ENCODE measurements at regions not wholly inside any gene's neighbourhood (a gene's known extent, or its start where the extent isn't known, plus 50 kb on each side); places are given as distances from the start of the nearest gene placed in this dataset.

DNA sequence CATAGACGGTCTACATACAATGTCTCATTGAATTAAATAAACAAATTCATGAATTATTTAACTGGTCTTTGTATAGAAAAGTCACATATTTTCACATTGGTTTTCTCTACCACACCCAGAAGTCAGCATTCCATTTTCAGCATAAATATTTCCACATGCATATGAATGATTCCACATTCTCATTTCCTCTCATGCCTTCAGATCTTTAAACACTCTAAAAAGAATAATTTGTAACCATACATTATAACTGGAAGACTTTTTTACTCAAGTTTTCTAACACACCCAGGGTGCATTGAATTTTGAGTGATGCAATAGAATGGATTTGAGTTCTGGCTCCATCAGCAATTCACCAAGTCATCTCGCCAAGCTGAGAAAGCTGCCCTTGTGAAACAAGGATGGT is 501.8 kb upstream of the TENM4 start:
- Mint-ChIP-seq H3K27ac (no peak overlapping the region), H3K9me3 (peaks cover 5% of the 10 kb centered on the region), H3K4me1 (no peaks in the 10 kb centered on the region), H3K36me3 (no peaks in the 10 kb centered on the region), H3K4me3 (no peak overlapping the region), H3K27me3 (peaks cover 2% of the 10 kb centered on the region)
- ATAC-seq (ENCODE audit: low read depth) (no peak), DNase-seq (ENCODE audit: low spot score in 2 of 2) (no peak)

DNA sequence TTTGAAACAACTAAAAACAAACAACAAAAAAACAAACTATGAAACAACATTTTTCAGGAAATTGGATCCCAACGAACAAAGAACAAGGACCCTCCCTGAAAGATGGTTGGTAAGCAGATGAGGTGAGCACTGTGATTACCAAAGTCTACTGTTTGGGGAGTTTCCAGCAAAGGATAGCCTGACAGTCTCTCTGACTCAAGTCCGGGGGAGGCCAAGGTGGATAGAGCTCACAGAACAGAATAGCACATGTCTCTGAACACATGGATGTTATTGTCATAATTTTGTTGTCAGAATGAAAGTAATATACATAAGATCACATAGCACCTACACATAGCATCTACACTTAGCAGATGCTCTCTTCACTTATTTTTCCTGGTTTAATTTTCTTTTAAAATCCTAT is 501.3 kb upstream of the TENM4 start:
- no peaks in the 10 kb centered on the region for H3K4me1 Mint-ChIP-seq
- no peaks in the 10 kb centered on the region for H3K36me3 Mint-ChIP-seq
- no peak overlapping the region for H3K4me3 Mint-ChIP-seq
- DNase-seq (ENCODE audit: low spot score in 2 of 2) (no peak), ATAC-seq (ENCODE audit: low read depth) (no peak)
- peaks cover 2% of the 10 kb centered on the region for H3K27me3 Mint-ChIP-seq
- peaks cover 5% of the 10 kb centered on the region for H3K9me3 Mint-ChIP-seq
- H3K27ac Mint-ChIP-seq: no peak overlapping the region

DNA sequence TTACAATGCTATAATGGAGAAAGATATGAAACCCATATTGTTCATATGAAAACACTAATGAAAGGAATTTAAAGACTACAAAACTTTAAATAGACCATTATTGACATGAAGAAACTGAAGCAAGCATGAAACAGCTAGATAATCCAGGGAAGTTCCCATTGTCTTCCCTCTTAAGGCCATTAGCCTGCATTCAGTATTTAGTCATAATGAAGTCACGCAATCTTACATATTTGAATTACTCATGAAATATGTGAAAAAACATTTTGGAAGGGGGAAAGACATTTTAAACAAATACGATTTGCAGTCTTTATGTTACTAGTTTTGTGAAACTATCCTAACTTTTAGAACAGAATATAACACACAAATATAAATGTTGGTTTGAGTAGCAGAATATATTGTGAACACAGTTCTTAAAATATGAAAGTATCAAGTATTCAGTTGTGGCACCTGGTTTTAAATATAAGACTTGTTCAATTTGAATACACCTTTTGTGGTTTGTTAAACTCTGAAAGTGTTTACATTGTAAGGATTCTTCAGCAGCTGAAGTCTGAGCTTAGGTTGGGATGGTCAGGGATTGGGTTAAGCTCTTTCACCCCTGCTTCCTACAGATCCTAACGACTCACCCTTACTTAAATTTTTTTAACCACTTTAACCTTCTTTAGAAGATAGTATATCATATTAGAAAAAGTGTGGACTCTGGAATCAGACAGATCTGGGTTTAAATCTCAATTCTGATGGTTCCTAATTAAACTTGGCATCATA is 500.3 kb upstream of the TENM4 start:
- no peak for DNase-seq (ENCODE audit: low spot score in 2 of 2)

DNA sequence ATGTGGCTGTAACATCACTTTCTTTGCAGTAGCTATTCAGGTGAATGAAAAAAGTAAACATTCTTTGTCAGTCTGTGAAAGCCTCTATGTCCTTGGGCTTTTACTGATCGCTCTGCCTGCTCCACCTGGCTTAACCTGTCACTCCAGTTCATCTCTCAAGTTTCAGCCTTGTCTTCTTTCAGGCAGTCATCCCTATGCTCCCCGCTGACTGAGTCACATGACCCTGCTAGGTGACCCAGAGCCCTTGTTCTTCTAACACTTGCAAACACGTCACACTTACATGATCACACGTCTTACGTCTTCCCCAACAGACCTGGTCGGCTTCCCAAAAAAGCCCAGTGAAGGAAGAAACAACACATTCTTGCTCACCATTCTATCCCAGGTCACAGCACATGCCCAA is 499.3 kb upstream of the TENM4 start:
- no peaks in the 10 kb centered on the region for H3K4me1 Mint-ChIP-seq
- ATAC-seq (ENCODE audit: low read depth) (no peak), DNase-seq (ENCODE audit: low spot score in 2 of 2) (no peak)
- H3K27ac Mint-ChIP-seq: no peak overlapping the region
- H3K9me3 Mint-ChIP-seq: peaks cover 6% of the 10 kb centered on the region
- H3K27me3 Mint-ChIP-seq: peaks cover 2% of the 10 kb centered on the region
- no peak overlapping the region for H3K4me3 Mint-ChIP-seq
- no peaks in the 10 kb centered on the region for H3K36me3 Mint-ChIP-seq

More for the DNA sequence above, 500.3 kb upstream of the TENM4 start:
- no peaks in the 10 kb centered on the region for H3K4me1 Mint-ChIP-seq
- H3K9me3 Mint-ChIP-seq: peaks cover 6% of the 10 kb centered on the region
- H3K27ac Mint-ChIP-seq: no peak overlapping the region
- peaks cover 2% of the 10 kb centered on the region for H3K27me3 Mint-ChIP-seq
- H3K4me3 Mint-ChIP-seq: no peak overlapping the region
- no peaks in the 10 kb centered on the region for H3K36me3 Mint-ChIP-seq
- ATAC-seq (ENCODE audit: low read depth): no peak

DNA sequence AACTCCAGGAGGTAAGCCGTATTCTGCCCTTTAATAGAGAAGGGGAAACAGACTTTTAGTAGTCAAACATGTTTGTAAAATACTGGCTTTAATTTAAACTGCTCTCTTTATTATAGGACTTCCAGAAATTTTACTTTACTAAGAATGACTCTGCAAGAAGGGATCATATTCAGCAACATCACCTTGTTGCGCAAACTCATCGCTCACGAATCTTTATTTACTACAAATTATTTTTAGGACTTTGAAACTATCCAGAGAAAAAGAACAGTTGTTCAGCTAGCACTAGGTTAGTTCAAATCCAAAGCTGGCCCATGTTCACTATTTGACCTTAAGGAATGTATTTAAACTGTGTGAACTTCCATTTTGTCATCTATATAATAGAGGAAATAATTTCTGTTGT is 498.3 kb upstream of the TENM4 start:
- H3K36me3 Mint-ChIP-seq: no peaks in the 10 kb centered on the region
- no peaks in the 10 kb centered on the region for H3K4me1 Mint-ChIP-seq
- no peak overlapping the region for H3K4me3 Mint-ChIP-seq
- H3K27me3 Mint-ChIP-seq: peaks cover 2% of the 10 kb centered on the region
- ATAC-seq (ENCODE audit: low read depth): no peak
- DNase-seq (ENCODE audit: low spot score in 2 of 2): no peak
- H3K9me3 Mint-ChIP-seq: peaks cover 4% of the 10 kb centered on the region
- H3K27ac Mint-ChIP-seq: no peak overlapping the region

DNA sequence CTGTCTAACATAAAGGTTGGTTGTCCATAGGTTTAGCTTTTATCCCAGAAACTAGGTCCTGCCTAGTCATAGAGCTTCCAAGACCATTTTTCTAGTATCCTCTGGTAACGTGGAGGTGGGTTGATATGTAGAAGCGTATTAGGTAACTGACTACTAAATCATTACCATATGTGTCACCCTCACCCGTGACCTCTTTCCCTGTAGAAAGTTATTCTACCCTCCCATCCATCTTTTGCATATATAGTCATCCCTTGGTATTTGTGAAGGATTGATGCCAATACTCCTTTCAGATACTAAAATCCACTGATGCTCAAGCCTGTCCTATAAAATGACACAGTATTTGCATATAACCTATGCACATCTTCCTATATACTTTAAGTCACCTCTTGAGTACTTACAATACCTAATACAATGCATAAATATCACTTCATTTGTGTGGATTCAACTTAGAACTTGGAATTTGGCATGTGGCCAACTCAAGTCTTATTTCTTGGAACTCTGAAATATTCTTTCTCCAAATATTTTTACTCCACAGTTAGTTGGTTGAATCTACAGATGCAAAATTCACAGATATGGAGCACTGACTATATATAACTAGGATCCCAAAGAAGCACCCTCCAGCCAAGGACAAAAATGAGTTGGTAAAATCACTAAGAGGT is 497.0 kb upstream of the TENM4 start:
- ATAC-seq (ENCODE audit: low read depth): no peak
- Mint-ChIP-seq H3K4me1 (no peaks in the 10 kb centered on the region), H3K9me3 (peaks cover 4% of the 10 kb centered on the region), H3K4me3 (no peak overlapping the region), H3K27me3 (peaks cover 2% of the 10 kb centered on the region), H3K36me3 (no peaks in the 10 kb centered on the region), H3K27ac (no peak overlapping the region)
- no peak for DNase-seq (ENCODE audit: low spot score in 2 of 2)

DNA sequence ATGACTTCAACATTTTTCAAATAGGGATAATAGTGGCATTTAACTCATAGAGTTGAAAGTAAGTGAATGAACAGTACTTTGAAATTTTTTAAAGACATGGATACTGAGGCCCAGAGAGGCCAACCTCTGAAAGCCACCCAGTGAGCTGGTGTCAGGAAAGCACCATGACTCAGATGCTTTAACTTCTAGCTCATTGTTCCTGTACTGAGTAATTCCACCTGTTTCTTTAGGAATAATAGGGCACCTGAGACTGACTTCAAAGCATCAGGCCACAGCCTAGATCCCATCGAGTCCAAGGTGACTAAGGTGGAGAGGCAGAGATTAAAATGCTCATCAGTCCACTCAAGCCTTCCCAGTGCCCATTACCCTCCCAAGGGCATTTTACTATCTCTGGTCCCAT is 491.8 kb upstream of the TENM4 start:
- H3K36me3 Mint-ChIP-seq: no peaks in the 10 kb centered on the region
- no peak overlapping the region for H3K4me3 Mint-ChIP-seq
- peaks cover 3% of the 10 kb centered on the region for H3K9me3 Mint-ChIP-seq
- H3K4me1 Mint-ChIP-seq: no peaks in the 10 kb centered on the region
- no peak overlapping the region for H3K27ac Mint-ChIP-seq
- no peak for ATAC-seq (ENCODE audit: low read depth)
- H3K27me3 Mint-ChIP-seq: no peaks in the 10 kb centered on the region
- DNase-seq (ENCODE audit: low spot score in 2 of 2): no peak

DNA sequence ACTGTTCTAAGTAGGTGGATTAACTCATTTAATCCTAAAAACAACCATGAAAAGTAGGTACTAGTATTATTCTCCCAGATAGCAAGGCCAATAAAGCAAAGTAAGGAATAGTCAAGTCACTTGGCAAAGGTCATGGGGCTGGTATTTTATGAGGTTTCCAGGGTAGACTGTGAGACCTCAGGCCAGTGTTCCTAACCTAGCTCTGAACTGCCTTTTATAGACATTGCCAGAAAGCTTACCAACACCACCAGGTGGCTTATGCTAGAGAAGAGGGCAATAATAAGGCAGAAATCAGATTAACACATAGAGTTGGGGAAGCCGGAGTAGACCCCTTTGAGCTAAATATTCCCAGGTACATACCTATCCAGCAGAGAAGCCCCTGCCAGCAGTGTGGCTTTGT is 490.9 kb upstream of the TENM4 start:
- Mint-ChIP-seq H3K36me3 (no peaks in the 10 kb centered on the region), H3K4me3 (no peak overlapping the region), H3K9me3 (peaks cover 4% of the 10 kb centered on the region), H3K27ac (no peak overlapping the region), H3K27me3 (no peaks in the 10 kb centered on the region), H3K4me1 (no peaks in the 10 kb centered on the region)
- no peak for ATAC-seq (ENCODE audit: low read depth)
- DNase-seq (ENCODE audit: low spot score in 2 of 2): no peak

DNA sequence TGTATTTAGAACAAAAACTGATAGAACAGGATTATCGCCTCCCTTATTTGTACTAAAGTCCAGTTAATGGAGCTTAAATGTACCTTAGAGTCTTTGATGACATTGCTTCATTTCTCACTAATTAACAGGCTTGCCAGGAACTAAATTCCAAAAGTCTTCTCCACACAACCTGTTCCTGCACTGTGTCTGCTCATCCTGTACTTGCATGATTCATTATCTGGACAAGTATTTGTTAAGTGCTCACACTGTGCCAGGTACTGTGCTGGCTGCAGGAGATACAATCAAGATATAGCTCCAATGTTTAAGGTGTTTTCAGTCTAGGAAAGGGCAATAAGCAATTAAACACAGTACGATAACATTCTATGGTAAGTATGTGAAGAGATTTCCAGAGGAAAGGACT is 485.9 kb upstream of the TENM4 start:
- no peak for DNase-seq (ENCODE audit: low spot score in 2 of 2)
- H3K27ac Mint-ChIP-seq: no peak overlapping the region
- no peaks in the 10 kb centered on the region for H3K4me1 Mint-ChIP-seq
- no peak for ATAC-seq (ENCODE audit: low read depth)
- no peak overlapping the region for H3K4me3 Mint-ChIP-seq
- H3K36me3 Mint-ChIP-seq: no peaks in the 10 kb centered on the region
- peaks cover 12% of the 10 kb centered on the region for H3K9me3 Mint-ChIP-seq
- no peaks in the 10 kb centered on the region for H3K27me3 Mint-ChIP-seq

DNA sequence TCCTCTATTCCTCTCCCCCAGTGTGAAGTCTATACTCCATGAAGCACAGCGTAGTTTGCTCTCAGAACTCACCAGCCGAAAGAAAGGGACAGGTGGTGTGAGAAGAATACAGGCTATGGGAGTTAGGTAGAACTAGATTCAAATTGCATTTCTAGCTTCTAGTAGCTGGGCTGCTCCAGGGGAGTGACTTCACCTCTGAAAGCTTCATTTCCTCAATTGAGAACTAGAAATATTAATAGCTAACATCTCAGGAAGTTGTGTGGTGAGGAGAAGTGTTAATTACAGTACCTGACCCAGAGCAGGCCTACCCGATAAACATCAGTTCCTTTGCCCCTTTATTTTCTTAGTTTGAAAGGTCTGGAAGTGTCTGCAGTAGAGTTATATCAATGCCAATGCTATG is 484.7 kb upstream of the TENM4 start:
- Mint-ChIP-seq H3K4me1 (no peaks in the 10 kb centered on the region), H3K36me3 (no peaks in the 10 kb centered on the region), H3K27me3 (no peaks in the 10 kb centered on the region), H3K4me3 (no peak overlapping the region), H3K27ac (no peak overlapping the region), H3K9me3 (peaks cover 11% of the 10 kb centered on the region)
- DNase-seq (ENCODE audit: low spot score in 2 of 2) (no peak), ATAC-seq (ENCODE audit: low read depth) (no peak)

DNA sequence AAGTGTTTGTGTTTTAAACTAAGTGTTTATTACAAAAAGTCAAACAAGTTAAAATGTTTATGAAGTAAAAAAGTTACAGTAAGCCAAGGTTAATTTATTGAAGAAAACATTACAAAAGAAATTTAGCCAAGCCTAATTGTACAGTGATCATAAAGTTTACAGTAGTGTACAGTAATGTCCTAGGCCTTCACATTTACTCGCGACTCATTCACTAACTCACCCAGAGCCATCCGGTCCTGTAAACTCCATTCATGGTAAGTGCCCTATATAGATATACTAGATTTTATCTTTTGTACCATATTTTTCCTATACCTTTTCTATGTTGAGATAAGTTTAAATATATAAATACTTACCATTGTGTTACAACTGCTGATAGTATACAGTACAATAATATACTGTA is 481.8 kb upstream of the TENM4 start:
- DNase-seq (ENCODE audit: low spot score in 2 of 2) (no peak), ATAC-seq (ENCODE audit: low read depth) (no peak)
- Mint-ChIP-seq H3K9me3 (peaks cover 11% of the 10 kb centered on the region), H3K4me3 (no peak overlapping the region), H3K27me3 (no peaks in the 10 kb centered on the region), H3K4me1 (no peaks in the 10 kb centered on the region), H3K36me3 (no peaks in the 10 kb centered on the region), H3K27ac (no peak overlapping the region)

DNA sequence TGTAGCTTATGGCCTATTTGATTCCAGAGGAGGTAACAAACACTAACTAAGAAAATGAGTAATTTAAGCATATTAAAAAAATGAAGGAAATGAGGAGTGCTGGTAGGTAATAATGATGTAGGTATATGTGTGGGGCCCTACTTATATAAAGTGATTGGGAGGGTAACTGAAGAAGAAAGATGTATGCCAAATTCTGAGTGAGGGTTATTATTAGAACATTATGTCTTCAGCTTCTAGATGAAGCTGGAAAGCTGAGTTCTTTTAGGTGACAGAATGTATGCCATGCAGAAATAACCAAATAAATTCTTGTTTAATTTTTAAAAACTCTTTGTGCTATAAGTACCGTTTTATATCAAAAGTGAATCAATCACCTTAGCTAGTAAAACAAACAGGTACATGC is 479.6 kb upstream of the TENM4 start:
- DNase-seq (ENCODE audit: low spot score in 2 of 2) (no peak), ATAC-seq (ENCODE audit: low read depth) (no peak)
- H3K4me1 Mint-ChIP-seq: no peaks in the 10 kb centered on the region
- H3K4me3 Mint-ChIP-seq: no peak overlapping the region
- peaks cover 10% of the 10 kb centered on the region for H3K9me3 Mint-ChIP-seq
- H3K27me3 Mint-ChIP-seq: no peaks in the 10 kb centered on the region
- H3K36me3 Mint-ChIP-seq: no peaks in the 10 kb centered on the region
- no peak overlapping the region for H3K27ac Mint-ChIP-seq

DNA sequence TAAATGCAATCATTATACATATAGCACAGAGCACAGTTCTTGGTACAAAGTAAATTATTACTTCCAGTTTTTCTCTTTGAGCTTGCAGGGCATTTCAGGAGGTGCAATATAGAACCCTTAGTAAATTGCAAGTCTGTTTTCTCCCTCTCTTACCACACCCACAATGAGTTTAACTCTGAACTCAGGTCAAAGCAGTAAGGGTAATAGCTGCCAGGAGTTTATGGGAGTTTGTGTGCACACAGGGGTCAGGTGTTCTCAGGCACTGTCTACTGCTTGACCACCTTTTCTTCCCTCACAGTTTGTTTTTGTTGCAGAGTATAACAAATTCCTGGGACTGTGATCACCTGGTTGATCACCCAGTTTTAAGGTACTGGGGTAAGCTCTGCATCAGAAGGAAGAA is 478.5 kb upstream of the TENM4 start:
- Mint-ChIP-seq H3K36me3 (no peaks in the 10 kb centered on the region), H3K4me3 (no peak overlapping the region), H3K9me3 (peaks cover 12% of the 10 kb centered on the region), H3K27ac (no peak overlapping the region), H3K27me3 (no peaks in the 10 kb centered on the region), H3K4me1 (no peaks in the 10 kb centered on the region)
- DNase-seq (ENCODE audit: low spot score in 2 of 2) (no peak), ATAC-seq (ENCODE audit: low read depth) (no peak)

DNA sequence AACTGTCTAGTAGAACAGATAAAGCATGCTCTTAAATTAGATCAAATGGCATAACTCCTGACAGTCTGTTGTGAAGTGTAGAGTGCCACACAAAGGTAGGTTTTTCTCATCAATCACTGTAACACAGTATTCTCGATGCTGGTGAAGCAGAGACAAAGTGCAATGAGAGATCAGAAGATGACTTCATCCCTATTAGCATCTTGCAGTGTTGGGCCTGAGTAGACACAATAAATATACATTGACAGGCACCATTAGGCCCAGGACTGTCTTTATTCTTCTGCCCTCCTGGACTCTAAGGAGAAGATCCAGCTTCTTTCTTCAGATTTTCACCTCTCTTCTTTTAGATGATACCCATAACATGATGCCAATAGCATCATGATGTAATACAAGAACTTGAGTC is 478.0 kb upstream of the TENM4 start:
- Mint-ChIP-seq H3K4me1 (no peaks in the 10 kb centered on the region), H3K36me3 (no peaks in the 10 kb centered on the region), H3K4me3 (no peak overlapping the region), H3K27ac (no peak overlapping the region), H3K9me3 (peaks cover 8% of the 10 kb centered on the region), H3K27me3 (no peaks in the 10 kb centered on the region)
- DNase-seq (ENCODE audit: low spot score in 2 of 2) (no peak), ATAC-seq (ENCODE audit: low read depth) (no peak)

DNA sequence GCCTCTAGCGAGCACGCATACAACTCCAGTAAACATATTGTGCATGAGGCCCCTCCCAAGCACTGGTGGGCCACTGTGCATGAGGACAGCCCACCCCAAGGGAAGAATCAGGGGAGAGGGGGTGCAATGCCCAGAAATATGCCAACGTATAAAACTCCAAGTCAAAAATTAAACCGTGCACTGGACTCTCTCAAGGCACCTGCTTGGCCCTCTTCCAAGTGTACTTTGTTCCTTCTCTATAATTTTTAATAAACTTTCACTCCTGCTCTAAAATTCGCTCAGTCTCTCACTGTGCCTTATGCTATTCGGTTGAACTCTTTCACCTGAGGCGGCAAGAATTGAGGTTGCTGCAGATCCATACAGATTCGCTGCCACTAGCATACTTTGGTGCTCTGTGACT is 465.3 kb upstream of the TENM4 start:
- Mint-ChIP-seq H3K27me3 (no peaks in the 10 kb centered on the region), H3K4me1 (no peaks in the 10 kb centered on the region), H3K9me3 (peaks cover 8% of the 10 kb centered on the region), H3K4me3 (no peak overlapping the region), H3K27ac (no peak overlapping the region), H3K36me3 (no peaks in the 10 kb centered on the region)
- DNase-seq (ENCODE audit: low spot score in 2 of 2): no peak
- ATAC-seq (ENCODE audit: low read depth): no peak
